Activated T-cell treated with anti-CD3 and anti-CD28 coated beads for 48 hours (primary cell): ENCODE measurements at regions not wholly inside any gene's neighbourhood (a gene's known extent, or its start where the extent isn't known, plus 50 kb on each side); places are given as distances from the start of the nearest gene placed in this dataset.
"Not testable (repeated sequence)": the region's sequence is repeated elsewhere in the genome, so short reads cannot be mapped to it uniquely, and the experiment has no call there.

ENCODE experiments used
- DNase-seq: peaks from one replicate; pipeline ENCODE4 v3.0.0-alpha.2; 2020; ENCODE audit warnings: low read depth

- DNase-seq: no peak
Observed at GRCh38 chr2:11877764-11878163, 131.3 kb downstream of the LPIN1 start.

- not testable (repeated sequence) for DNase-seq
Observed at GRCh38 chr2:11885253-11885652, 138.8 kb downstream of the LPIN1 start.

GRCh38 chr2:11886899-11887298, 140.5 kb downstream of the LPIN1 start:
- DNase-seq: not testable (repeated sequence)

- DNase-seq: no peak
Observed at GRCh38 chr2:11889101-11889850, 142.8 kb downstream of the LPIN1 start.

GRCh38 chr2:11889854-11890253, 143.4 kb downstream of the LPIN1 start:
- no peak for DNase-seq

GRCh38 chr2:11891028-11891427, 144.6 kb downstream of the LPIN1 start:
- no peak for DNase-seq

GRCh38 chr2:11891671-11892440, 145.4 kb downstream of the LPIN1 start:
- no peak for DNase-seq

- no peak for DNase-seq
Observed at GRCh38 chr2:11896386-11896785, 150.0 kb downstream of the LPIN1 start.

- DNase-seq: no peak
Observed at GRCh38 chr2:11898576-11898975, 152.1 kb downstream of the LPIN1 start.

GRCh38 chr2:11899264-11899818, 152.9 kb downstream of the LPIN1 start:
- DNase-seq: no peak

GRCh38 chr2:11900891-11901290, 154.5 kb downstream of the LPIN1 start:
- DNase-seq: not testable (repeated sequence)

GRCh38 chr2:11901351-11902069, 155.1 kb downstream of the LPIN1 start:
- DNase-seq: no peak

GRCh38 chr2:11903085-11903606, 156.7 kb downstream of the LPIN1 start:
- DNase-seq: no peak

- no peak for DNase-seq
Observed at GRCh38 chr2:11904029-11904428, 157.6 kb downstream of the LPIN1 start.

- no peak for DNase-seq
Observed at GRCh38 chr2:11904941-11905340, 158.5 kb downstream of the LPIN1 start.

- DNase-seq: no peak
Observed at GRCh38 chr2:11907190-11907589, 160.8 kb downstream of the LPIN1 start.

- no peak for DNase-seq
Observed at GRCh38 chr2:11910971-11911370, 164.5 kb downstream of the LPIN1 start.

- DNase-seq: no peak
Observed at GRCh38 chr2:11912980-11913379, 166.5 kb downstream of the LPIN1 start.

GRCh38 chr2:11914455-11914854, 168.0 kb downstream of the LPIN1 start:
- no peak for DNase-seq

GRCh38 chr2:11915650-11916049, 169.2 kb downstream of the LPIN1 start:
- DNase-seq: no peak

- DNase-seq: no peak
Observed at GRCh38 chr2:11919953-11920352, 173.5 kb downstream of the LPIN1 start.

GRCh38 chr2:11920993-11921583, 174.7 kb downstream of the LPIN1 start:
- DNase-seq: no peak
